GM19025 (cell line): ENCODE measurements at regions not wholly inside any gene's neighbourhood (a gene's known extent, or its start where the extent isn't known, plus 50 kb on each side); places are given as distances from the start of the nearest gene placed in this dataset.

Experiments used
- ATAC-seq: cut with Tn5 transposase; IDR thresholded peaks from one replicate; pipeline ENCODE4 v1.9.1; 2021; ENCODE audit warnings: mild to moderate bottlenecking, low read depth, moderate library complexity; ENCODE audit not compliant: unreplicated experiment

GRCh38 chr14:34003691-34004090 lies 52.8 kb upstream of the EGLN3 start:
- peak; percentile 25 for ATAC-seq

- ATAC-seq, result peak; percentile 56
Measured at GRCh38 chr14:34003082-34003668, 52.3 kb upstream of the EGLN3 start.
